Thyroid gland (tissue), 4 donors: ENCODE measurements at regions not wholly inside any gene's neighbourhood (a gene's known extent, or its start where the extent isn't known, plus 50 kb on each side); places are given as distances from the start of the nearest gene placed in this dataset.
A peak's percentile ranks its signal among the peaks of the same experiment; 100 is the strongest.

ENCODE experiments used
- DNase-seq, 2 donors: peaks; one replicate each; pipeline ENCODE4 v3.0.0-alpha.2; 2019
- H3K27ac ChIP-seq, 3 donors: fragments of 200-600 bp; sonication (generic); 1 replicate in 2 of 3; 2 replicates in 1 of 3; pipeline ENCODE4 v1.5.1; 2016 to 2019; ENCODE audit warnings: mild to moderate bottlenecking in 1 of 3, moderate library complexity in 1 of 3
- H3K27me3 ChIP-seq: fragments of 200-600 bp; sonication (generic); one replicate; pipeline ENCODE4 v1.5.1; 2019
- H3K36me3 ChIP-seq, 2 donors: fragments of 200-600 bp; sonication (generic); one replicate each; pipeline ENCODE4 v1.5.1; 2016 to 2019
- H3K4me1 ChIP-seq, 2 donors: fragments of 200-600 bp; sonication (generic); one replicate each; pipeline ENCODE4 v1.5.1; 2017 to 2019
- H3K4me3 ChIP-seq, 3 donors: fragments of 200-600 bp; sonication (generic); replicated peaks in 1 of 3; 1 replicate in 2 of 3; 2 replicates in 1 of 3; pipeline ENCODE4 v1.5.1; 2016; ENCODE audit warnings: mild to moderate bottlenecking in 1 of 3
- H3K9me3 ChIP-seq: fragments of 200-600 bp; sonication (generic); one replicate; pipeline ENCODE4 v1.5.1; 2017
- POLR2A ChIP-seq, 2 donors: fragments of 450-650 bp; IDR thresholded peaks; one replicate each; pipeline ENCODE4 v1.6.1; 2017; ENCODE audit warnings: antibody characterized with exemption in 2 of 2, mild to moderate bottlenecking in 2 of 2, moderate library complexity in 1 of 2
- WGBS, 2 donors: methylation state at CpG; one replicate each; pipeline ENCODE4 v1.1.5; 2017; 5-methylcytosine and 5-hydroxymethylcytosine counted together
- intact Hi-C: fragments of 100-400 bp; cut with DNase I; formaldehyde crosslinking; loops from one replicate; pipeline ENCODE4 v1.15.1; 2023
- TF ChIP-seq, protein P1 (sequence below), 6 experiments: fragments of 200-600 bp in 3 of 6; fragments of 450-650 bp in 3 of 6; sonication (generic) in 3 of 6; IDR thresholded peaks; one replicate each; pipeline ENCODE4 v1.5.1; 2016 to 2019; ENCODE audit warnings: antibody characterized with exemption in 6 of 6, mild to moderate bottlenecking in 2 of 6, inconsistent platforms in 1 of 6, moderate library complexity in 1 of 6

DNA sequence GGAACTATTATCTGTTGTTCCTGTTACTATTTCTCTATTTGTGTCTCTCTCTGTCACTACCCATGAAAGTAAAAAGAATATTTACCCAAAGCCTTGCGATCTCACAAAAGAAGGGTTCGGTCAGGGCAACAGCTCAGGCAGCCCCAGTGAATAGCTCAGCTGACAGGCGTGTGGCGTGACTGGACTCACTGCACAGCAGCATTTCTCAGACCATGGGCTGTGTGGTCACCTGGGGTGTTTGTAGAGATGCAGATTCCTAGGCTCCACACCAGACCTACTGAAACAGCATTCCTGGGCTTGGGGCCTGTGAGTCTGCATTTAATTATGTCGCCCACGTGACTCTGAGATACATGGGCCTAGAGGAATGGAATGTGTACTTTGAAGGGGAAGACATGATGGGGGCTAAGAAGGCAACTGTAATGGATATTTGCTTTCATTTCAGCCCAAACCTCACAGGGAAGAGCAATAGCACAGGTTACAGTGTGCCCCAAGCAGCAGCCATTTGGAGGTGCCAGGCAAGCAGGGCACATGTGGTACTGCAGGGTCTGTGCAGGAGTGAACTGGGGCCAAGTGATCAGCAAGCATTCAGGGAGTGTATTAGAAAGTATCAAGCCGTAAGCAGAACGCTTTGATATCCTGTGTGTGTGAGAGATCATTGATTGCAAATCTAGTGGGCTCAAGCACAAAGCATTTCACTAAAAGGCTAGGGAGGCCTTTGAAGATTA lies 90.4 kb upstream of the RBMS1 start:
- WGBS, 2 donors: 97 to 99% methylated on average over 8 of the region's 8 CpGs
- H3K27me3 ChIP-seq: no peaks in the 10 kb centered on the region
- H3K36me3 ChIP-seq: no peaks in the 10 kb centered on the region
- H3K4me3 ChIP-seq: no peak overlapping the region
- peaks cover 10 to 12% of the 10 kb centered on the region in 2 donors for H3K4me1 ChIP-seq
- intact Hi-C loops: no loop called here
- H3K9me3 ChIP-seq: no peaks in the 10 kb centered on the region
- no peak for DNase-seq
- peak overlapping the region in 1 of 3 donors; percentile 20 for H3K27ac ChIP-seq
- no peak for TF ChIP-seq POLR2A (IDR thresholded peaks at IDR 0.05)
- TF ChIP-seq, protein P1, sequence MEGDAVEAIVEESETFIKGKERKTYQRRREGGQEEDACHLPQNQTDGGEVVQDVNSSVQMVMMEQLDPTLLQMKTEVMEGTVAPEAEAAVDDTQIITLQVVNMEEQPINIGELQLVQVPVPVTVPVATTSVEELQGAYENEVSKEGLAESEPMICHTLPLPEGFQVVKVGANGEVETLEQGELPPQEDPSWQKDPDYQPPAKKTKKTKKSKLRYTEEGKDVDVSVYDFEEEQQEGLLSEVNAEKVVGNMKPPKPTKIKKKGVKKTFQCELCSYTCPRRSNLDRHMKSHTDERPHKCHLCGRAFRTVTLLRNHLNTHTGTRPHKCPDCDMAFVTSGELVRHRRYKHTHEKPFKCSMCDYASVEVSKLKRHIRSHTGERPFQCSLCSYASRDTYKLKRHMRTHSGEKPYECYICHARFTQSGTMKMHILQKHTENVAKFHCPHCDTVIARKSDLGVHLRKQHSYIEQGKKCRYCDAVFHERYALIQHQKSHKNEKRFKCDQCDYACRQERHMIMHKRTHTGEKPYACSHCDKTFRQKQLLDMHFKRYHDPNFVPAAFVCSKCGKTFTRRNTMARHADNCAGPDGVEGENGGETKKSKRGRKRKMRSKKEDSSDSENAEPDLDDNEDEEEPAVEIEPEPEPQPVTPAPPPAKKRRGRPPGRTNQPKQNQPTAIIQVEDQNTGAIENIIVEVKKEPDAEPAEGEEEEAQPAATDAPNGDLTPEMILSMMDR (IDR thresholded peaks at IDR 0.05): no peak

DNA sequence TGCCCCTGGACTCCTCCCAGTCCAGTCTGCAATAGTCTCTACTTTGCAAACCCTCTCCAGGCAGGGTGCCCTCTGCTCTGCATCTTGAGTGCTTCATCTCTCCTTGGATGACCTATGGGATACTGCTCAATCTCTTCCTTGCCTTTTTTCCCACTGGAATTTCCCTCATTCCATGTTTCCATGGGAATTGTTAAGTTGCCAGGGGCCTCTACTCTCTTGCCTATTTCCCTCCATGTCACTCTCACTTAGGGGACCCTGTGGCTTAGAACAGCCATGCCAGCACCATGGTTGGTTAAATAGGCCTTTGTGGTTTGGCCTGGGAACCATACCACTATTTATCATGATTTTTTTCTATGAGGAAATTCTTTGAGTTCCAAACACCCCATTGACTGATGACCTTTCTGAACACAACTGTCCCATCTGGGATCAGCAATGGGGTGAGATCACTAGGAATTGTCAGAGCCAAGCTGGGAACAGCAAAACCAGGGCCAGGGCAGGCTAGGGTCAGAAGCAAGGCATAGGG lies 91.4 kb upstream of the RBMS1 start:
- Histone ChIP-seq H3K36me3 (no peaks in the 10 kb centered on the region), H3K9me3 (no peaks in the 10 kb centered on the region), H3K27ac (no peak overlapping the region), H3K4me1 (peaks cover 10 to 12% of the 10 kb centered on the region in 2 donors), H3K4me3 (no peak overlapping the region), H3K27me3 (no peaks in the 10 kb centered on the region)
- TF ChIP-seq POLR2A (IDR thresholded peaks at IDR 0.05): no peak
- TF ChIP-seq, protein P1 (IDR thresholded peaks at IDR 0.05): no peak
- DNase-seq: no peak
- intact Hi-C loops: no loop called here

DNA sequence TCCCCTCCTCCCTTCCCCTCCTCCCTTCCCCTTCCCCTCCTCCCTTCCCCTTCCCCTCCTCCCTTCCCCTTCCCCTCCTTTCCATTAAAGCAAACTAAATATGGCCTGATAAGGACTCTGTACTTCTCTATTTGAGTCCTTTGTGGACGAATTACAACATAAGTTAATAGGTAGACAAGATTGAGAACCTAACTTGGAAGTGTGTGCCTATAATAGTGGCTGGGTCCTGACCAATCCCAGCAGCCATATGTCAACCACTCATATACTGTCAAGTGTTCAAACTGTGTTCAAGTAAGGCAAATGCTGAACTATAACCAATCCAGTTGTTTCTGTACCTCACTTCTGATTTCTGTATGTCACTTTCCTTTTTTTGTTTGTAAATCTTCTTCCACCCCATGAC lies 97.1 kb upstream of the RBMS1 start:
- no peaks in the 10 kb centered on the region for H3K9me3 ChIP-seq
- DNase-seq: no peak
- intact Hi-C loops: no loop called here
- H3K36me3 ChIP-seq: no peaks in the 10 kb centered on the region
- no peak for TF ChIP-seq POLR2A (IDR thresholded peaks at IDR 0.05)
- TF ChIP-seq, protein P1 (IDR thresholded peaks at IDR 0.05): no peak
- no peaks in the 10 kb centered on the region for H3K4me1 ChIP-seq
- 67 to 75% methylated on average over 1 of the region's 1 CpG for WGBS, 2 donors
- no peak overlapping the region for H3K4me3 ChIP-seq
- H3K27me3 ChIP-seq: no peaks in the 10 kb centered on the region
- no peak overlapping the region for H3K27ac ChIP-seq

DNA sequence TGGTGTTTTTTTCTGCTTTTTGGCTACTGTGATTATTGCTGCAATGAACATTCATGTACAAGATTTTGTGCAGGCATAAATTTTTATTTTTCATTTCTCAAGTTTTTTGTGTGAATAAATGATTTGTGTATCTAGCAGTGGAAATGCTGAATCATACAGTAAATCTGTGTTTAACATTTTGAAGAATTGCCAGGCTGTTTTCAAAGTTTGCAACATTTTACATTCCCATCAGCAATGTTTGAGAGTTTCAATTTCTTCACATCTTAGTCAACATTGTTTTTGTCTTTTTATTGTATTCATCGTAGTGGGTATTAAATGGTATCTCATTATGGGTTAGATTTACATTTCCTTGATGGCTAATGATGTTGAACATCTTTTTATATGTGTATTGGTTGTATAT lies 98.8 kb upstream of the RBMS1 start:
- no peak overlapping the region for H3K27ac ChIP-seq
- no peak overlapping the region for H3K4me3 ChIP-seq
- DNase-seq: no peak
- no peaks in the 10 kb centered on the region for H3K4me1 ChIP-seq
- intact Hi-C loops: no loop called here
- TF ChIP-seq, protein P1 (IDR thresholded peaks at IDR 0.05): no peak
- no peak for TF ChIP-seq POLR2A (IDR thresholded peaks at IDR 0.05)
- no peaks in the 10 kb centered on the region for H3K36me3 ChIP-seq
- WGBS, 2 donors: 93 to 98% methylated on average over 1 of the region's 1 CpG
- no peaks in the 10 kb centered on the region for H3K27me3 ChIP-seq
- no peaks in the 10 kb centered on the region for H3K9me3 ChIP-seq

DNA sequence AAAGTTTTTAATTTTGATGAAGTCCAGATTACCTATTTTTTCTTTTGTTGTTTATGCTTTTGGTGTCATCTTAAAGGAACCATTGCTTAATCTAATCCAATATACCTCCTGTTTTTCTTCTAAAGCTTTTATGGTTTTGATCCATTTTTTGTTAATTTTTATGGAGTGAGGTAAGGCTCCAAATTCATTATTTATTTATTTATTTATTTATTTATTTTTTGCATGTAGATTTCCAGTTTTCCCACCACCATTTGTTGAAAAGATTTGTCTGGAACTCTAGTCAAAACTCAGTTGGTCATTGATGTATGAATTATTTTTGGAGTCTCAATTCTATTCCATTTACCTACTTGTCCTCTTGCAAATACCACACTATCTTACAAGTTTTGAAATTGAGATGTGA lies 99.4 kb upstream of the RBMS1 start:
- Histone ChIP-seq H3K27ac (no peak overlapping the region), H3K4me1 (no peaks in the 10 kb centered on the region), H3K27me3 (no peaks in the 10 kb centered on the region), H3K4me3 (no peak overlapping the region), H3K36me3 (no peaks in the 10 kb centered on the region), H3K9me3 (no peaks in the 10 kb centered on the region)
- TF ChIP-seq POLR2A (IDR thresholded peaks at IDR 0.05): no peak
- TF ChIP-seq, protein P1 (IDR thresholded peaks at IDR 0.05): no peak
- intact Hi-C loops: no loop called here
- DNase-seq: no peak
